ENCODE measurements at regions not wholly inside any gene's neighbourhood (a gene's known extent, or its start where the extent isn't known, plus 50 kb on each side); places are given as distances from the start of the nearest gene placed in this dataset.

DNA sequence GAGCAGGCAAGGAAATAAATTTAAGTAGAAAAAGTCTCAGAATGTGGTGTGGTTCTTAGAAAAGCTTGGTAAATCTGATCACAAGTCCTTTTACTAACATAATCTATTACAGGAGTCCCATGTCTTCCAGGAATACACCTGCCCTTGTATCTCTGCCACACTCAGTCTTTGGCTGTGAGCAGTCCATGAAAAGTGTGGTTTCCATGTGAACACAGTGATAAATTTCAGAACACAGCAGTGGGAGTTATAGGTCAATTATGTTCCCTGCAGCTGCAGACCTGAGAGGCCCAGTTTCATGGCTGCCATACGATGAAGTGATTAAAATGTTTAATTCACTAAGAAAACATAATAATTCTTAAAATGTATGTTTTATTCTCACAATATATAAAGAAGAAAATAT lies 366.9 kb upstream of the STAC start:
- no peak for TF ChIP-seq POLR2A (IDR thresholded peaks at IDR 0.05; ENCODE audit: low read depth, low read length)
- TF ChIP-seq POLR2AphosphoS5 (IDR thresholded peaks at IDR 0.05; ENCODE audit: low read depth, low read length) = no peak
